SK-N-MC (cell line): ENCODE measurements at regions not wholly inside any gene's neighbourhood (a gene's known extent, or its start where the extent isn't known, plus 50 kb on each side); places are given as distances from the start of the nearest gene placed in this dataset.

ENCODE experiments used
- DNase-seq: peaks from one replicate; pipeline ENCODE4 v3.0.0-alpha.2; 2011; ENCODE audit warnings: low read depth, low spot score
- H3K27ac ChIP-seq: fragments of 200-600 bp; sonication (generic); 2 replicates; pipeline ENCODE4 v1.5.1; 2016; ENCODE audit warnings: mixed run types
- H3K36me3 ChIP-seq: fragments of 200-600 bp; sonication (generic); 2 replicates; pipeline ENCODE4 v1.6.1; 2017; ENCODE audit warnings: antibody characterized with exemption, low read length, mixed read lengths; ENCODE audit not compliant: insufficient read depth
- H3K4me3 ChIP-seq: fragments of 200-600 bp; sonication (generic); 2 replicates; pipeline ENCODE4 v1.5.1; 2016
- H3K9ac ChIP-seq: fragments of 200-600 bp; sonication (generic); 2 replicates; pipeline ENCODE4 v1.8.0; 2017; ENCODE audit warnings: mixed run types, mixed read lengths; ENCODE audit not compliant: insufficient read length
- H3K9me3 ChIP-seq: fragments of 200-600 bp; sonication (generic); 2 replicates; pipeline ENCODE4 v1.6.1; 2017; ENCODE audit warnings: low read depth, mild to moderate bottlenecking, antibody characterized with exemption, low read length, moderate library complexity, mixed read lengths
- EZH2 ChIP-seq: fragments of 200-600 bp; sonication (generic); IDR thresholded peaks from one replicate; pipeline ENCODE4 v1.6.1; 2017; ENCODE audit warnings: antibody characterized with exemption
- FOXP2 ChIP-seq: optimal IDR thresholded peaks from 2 replicates; pipeline ENCODE3; 2011; ENCODE audit warnings: mild to moderate bottlenecking, moderate library complexity; ENCODE audit not compliant: insufficient read depth; ENCODE audit errors: extremely low read length, control extremely low read depth
- POLR2AphosphoS5 ChIP-seq: IDR thresholded peaks from 2 replicates; pipeline ENCODE4 v1.6.1; 2012; ENCODE audit warnings: mild to moderate bottlenecking, low read depth, low read length, borderline replicate concordance

DNA sequence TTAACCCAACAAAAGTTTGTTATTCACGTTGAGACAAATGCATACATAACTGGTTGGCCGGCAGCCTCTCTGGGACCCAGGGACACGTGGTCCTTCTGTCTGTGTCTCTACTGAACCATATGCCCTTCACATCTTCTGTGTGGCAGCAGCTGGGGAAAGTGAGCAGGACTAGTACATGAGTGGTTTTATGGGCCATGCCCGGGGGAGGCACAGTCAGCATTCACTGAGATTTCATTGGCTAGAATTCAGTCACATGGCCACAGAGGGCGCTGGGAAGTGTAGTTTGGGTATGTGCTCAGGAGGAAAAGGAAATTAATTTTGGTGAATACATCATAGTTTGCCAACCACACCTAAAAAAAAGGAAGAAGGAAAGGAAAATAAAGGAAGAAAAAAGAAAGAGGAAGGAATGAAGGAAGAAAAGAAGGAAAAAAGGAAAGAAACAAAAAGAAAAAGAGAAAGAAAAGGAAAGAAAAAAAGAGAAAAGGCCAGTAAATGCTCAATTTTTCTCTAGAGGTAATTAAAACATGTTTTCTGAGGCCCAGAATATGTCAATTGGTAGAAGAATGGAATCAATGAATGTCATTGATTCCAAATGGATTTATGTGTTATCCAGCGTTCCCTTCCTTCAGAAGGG is 55.9 kb upstream of the KIRREL3 start:
- Histone ChIP-seq H3K27ac (no peak overlapping the region), H3K9ac (no peak overlapping the region), H3K4me3 (no peak overlapping the region), H3K9me3 (no peaks in the 10 kb centered on the region), H3K36me3 (no peaks in the 10 kb centered on the region)
- no peak for DNase-seq
- TF ChIP-seq POLR2AphosphoS5: no peak
- no peak for TF ChIP-seq EZH2
- TF ChIP-seq FOXP2: no peak

DNA sequence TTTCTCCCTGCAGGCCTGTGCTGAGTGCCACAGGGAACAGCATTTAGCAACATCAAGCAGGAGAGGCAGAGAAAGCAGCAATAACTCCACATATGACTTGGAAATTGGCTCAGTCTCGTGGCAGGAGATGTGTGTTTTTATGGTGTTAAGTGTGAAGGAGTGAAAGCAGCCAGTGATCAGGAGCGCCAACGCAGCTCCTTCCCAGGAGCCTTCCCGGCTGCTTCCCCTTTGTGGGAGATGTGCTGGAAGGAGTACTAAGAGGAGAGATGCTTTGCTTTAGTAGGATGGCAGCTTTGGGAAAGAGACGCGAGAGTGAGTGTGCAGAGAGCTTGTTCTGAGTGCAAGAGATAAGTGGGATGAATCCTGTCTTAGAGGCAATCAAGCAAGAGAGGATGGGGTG is 54.7 kb upstream of the KIRREL3 start:
- no peak for DNase-seq
- Histone ChIP-seq H3K4me3 (no peak overlapping the region), H3K36me3 (no peaks in the 10 kb centered on the region), H3K9me3 (no peaks in the 10 kb centered on the region), H3K9ac (no peak overlapping the region), H3K27ac (no peak overlapping the region)
- no peak for TF ChIP-seq FOXP2
- no peak for TF ChIP-seq POLR2AphosphoS5
- TF ChIP-seq EZH2: no peak

DNA sequence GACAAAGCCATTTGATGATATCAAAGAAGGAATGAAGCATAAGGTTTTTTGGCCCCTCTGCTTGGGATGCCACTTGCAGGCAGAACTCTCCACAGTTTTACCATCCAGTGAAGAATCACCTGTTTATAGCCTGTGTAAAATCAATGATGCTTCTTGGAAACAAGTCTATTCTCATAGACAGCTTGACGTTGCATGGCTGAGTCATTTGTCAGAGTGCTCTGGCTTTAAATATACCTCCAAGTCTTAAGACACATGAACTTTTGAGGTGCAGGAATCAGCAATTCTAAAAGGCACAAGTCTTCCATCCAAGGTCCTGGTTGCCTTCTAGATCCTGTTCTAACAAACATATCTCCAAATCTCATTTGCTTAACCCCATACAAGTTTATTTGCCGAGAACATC is 53.6 kb upstream of the KIRREL3 start:
- DNase-seq: no peak
- H3K4me3 ChIP-seq: no peak overlapping the region
- no peak for TF ChIP-seq EZH2
- TF ChIP-seq POLR2AphosphoS5: no peak
- TF ChIP-seq FOXP2: no peak
- no peaks in the 10 kb centered on the region for H3K9me3 ChIP-seq
- H3K36me3 ChIP-seq: no peaks in the 10 kb centered on the region
- H3K9ac ChIP-seq: no peak overlapping the region
- H3K27ac ChIP-seq: no peak overlapping the region

DNA sequence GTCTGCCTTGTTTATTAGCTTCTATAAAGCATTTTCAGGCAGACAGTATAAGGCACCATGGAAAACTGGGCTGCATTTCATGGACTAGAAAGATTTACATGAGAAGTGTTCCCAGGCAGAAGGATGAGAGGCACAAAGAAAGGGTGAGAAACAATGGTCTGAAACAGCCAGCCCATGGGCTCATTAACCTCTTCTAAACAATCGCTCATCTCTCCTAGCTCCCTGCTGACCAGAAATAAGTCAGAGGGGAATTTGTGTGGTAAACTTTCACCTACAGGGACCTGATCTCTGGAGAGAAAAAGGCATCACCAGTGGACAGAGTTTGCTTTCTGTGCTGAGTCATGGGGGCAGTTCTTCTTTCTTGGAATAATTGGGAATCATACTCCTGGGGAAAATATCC is 51.8 kb upstream of the KIRREL3 start:
- Histone ChIP-seq H3K36me3 (no peaks in the 10 kb centered on the region), H3K4me3 (no peak overlapping the region), H3K9me3 (no peaks in the 10 kb centered on the region), H3K9ac (no peak overlapping the region), H3K27ac (no peak overlapping the region)
- no peak for DNase-seq
- TF ChIP-seq FOXP2: no peak
- TF ChIP-seq EZH2: no peak
- no peak for TF ChIP-seq POLR2AphosphoS5
